Keratinocyte (primary cell): ENCODE measurements at regions not wholly inside any gene's neighbourhood (a gene's known extent, or its start where the extent isn't known, plus 50 kb on each side); places are given as distances from the start of the nearest gene placed in this dataset.

Experiments used
- DNase-seq: peaks from one replicate; pipeline ENCODE4 v3.0.0-alpha.2; 2011; ENCODE audit warnings: low read depth, missing footprints, low spot score
- FAIRE-seq: peaks from 2 replicates; lab custom pipeline; 2011; peaks lifted over from hg19 to GRCh38; lab: Jason Lieb, UNC
- H2AFZ ChIP-seq: 2 replicates; pipeline ENCODE4 v1.6.0; 2012; ENCODE audit warnings: low read length, control low read depth, inconsistent platforms; ENCODE audit not compliant: control insufficient read depth
- H3K27ac ChIP-seq: 2 replicates; pipeline ENCODE4 v1.5.1; 2011; ENCODE audit warnings: low read length; ENCODE audit not compliant: control insufficient read depth, insufficient read depth
- H3K27me3 ChIP-seq: 3 replicates; pipeline ENCODE4 v1.6.0; 2011; ENCODE audit warnings: low read length; ENCODE audit not compliant: control insufficient read depth, insufficient read depth; ENCODE audit errors: extremely low read depth
- H3K36me3 ChIP-seq, 2 experiments: 2 replicates in 1 of 2; 3 replicates in 1 of 2; pipeline ENCODE4 v1.5.1; 2011; ENCODE audit warnings: low read length in 2 of 2, mild to moderate bottlenecking in 1 of 2; ENCODE audit not compliant: control insufficient read depth in 2 of 2, insufficient read depth in 2 of 2; ENCODE audit errors: extremely low read depth in 1 of 2
- H3K4me1 ChIP-seq: 3 replicates; pipeline ENCODE4 v1.5.1; 2011; ENCODE audit warnings: low read length; ENCODE audit not compliant: control insufficient read depth, insufficient read depth; ENCODE audit errors: extremely low read depth
- H3K4me2 ChIP-seq: 3 replicates; pipeline ENCODE4 v1.6.0; 2011; ENCODE audit warnings: low read depth, low read length; ENCODE audit not compliant: control insufficient read depth, insufficient read depth; ENCODE audit errors: extremely low read depth
- H3K4me3 ChIP-seq, 3 experiments: fragments of 200-600 bp in 1 of 3; sonication (generic) in 1 of 3; 2 replicates in 2 of 3; 3 replicates in 1 of 3; pipeline ENCODE4 v1.5.1; 2011 to 2016; ENCODE audit warnings: low read length in 3 of 3, mild to moderate bottlenecking in 3 of 3, control low read depth in 2 of 3, inconsistent platforms in 1 of 3, low read depth in 1 of 3, mixed read lengths in 1 of 3, mixed run types in 1 of 3, moderate library complexity in 1 of 3; ENCODE audit not compliant: control insufficient read depth in 2 of 3, insufficient read depth in 2 of 3; ENCODE audit errors: extremely low read depth in 1 of 3
- H3K79me2 ChIP-seq: 2 replicates; pipeline ENCODE4 v1.6.0; 2012; ENCODE audit warnings: low read length; ENCODE audit not compliant: control insufficient read depth, insufficient read depth
- H3K9ac ChIP-seq: 3 replicates; pipeline ENCODE4 v1.6.0; 2011; ENCODE audit warnings: low read length; ENCODE audit not compliant: control insufficient read depth, insufficient read depth; ENCODE audit errors: extremely low read depth
- H3K9me1 ChIP-seq: 3 replicates; pipeline ENCODE4 v1.6.0; 2011; ENCODE audit warnings: low read length; ENCODE audit not compliant: control insufficient read depth, insufficient read depth; ENCODE audit errors: extremely low read depth
- H3K9me3 ChIP-seq: 2 replicates; pipeline ENCODE4 v1.5.1; 2012; ENCODE audit warnings: low read depth, low read length; ENCODE audit not compliant: control insufficient read depth
- H4K20me1 ChIP-seq: 3 replicates; pipeline ENCODE4 v1.6.0; 2011; ENCODE audit warnings: low read length; ENCODE audit not compliant: control insufficient read depth, insufficient read depth; ENCODE audit errors: extremely low read depth
- EZH2 ChIP-seq: IDR thresholded peaks from one replicate; pipeline ENCODE4 v1.6.1; 2012; ENCODE audit warnings: inconsistent platforms, mild to moderate bottlenecking, low read length, moderate library complexity
- dilution Hi-C: fragments of 300-500 bp; cut with MboI; formaldehyde crosslinking; loops from one replicate; pipeline ENCODE4 v1.7.0; 2020; ENCODE audit warnings: low sequenced_read_pairs; ENCODE audit not compliant: extremely low pct_ligation_motif_present
- TF ChIP-seq, protein P1 (sequence below), 3 experiments: IDR thresholded peaks in 1 of 3; conservative IDR thresholded peaks in 1 of 3; optimal IDR thresholded peaks in 1 of 3; 2 replicates in 2 of 3; 3 replicates in 1 of 3; pipeline versions ENCODE3 to v1.5.1; 2011; ENCODE audit warnings: low read length in 3 of 3, mild to moderate bottlenecking in 3 of 3, moderate library complexity in 2 of 3, control low read depth in 1 of 3, inconsistent platforms in 1 of 3; ENCODE audit not compliant: insufficient read depth in 2 of 3; ENCODE audit errors: extremely low read depth in 1 of 3

DNA sequence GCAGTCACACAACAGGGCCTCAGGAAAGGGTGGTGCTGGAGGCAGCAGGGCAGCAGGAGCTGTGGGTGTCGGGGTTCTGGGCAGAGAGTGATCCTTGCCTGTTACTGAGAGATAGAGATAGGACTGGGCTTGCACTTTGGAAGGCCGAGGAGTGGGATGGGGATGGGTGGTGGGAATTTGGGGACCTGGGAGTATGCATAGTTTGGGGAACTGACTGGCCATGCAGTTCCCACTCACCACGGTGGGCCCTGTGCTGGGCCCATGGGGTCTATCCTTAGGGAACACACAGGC lies 192.5 kb upstream of the LINGO1 start:
- H3K36me3 ChIP-seq, result no peaks in the 10 kb centered on the region
- H3K9me3 ChIP-seq, result no peaks in the 10 kb centered on the region
- H3K9ac ChIP-seq, result no peak overlapping the region
- no peaks in the 10 kb centered on the region for H3K79me2 ChIP-seq
- H2AFZ ChIP-seq, result no peak overlapping the region
- H3K4me2 ChIP-seq, result no peak overlapping the region
- H3K9me1 ChIP-seq, result no peaks in the 10 kb centered on the region
- H3K27ac ChIP-seq, result no peak overlapping the region
- no peak for DNase-seq
- FAIRE-seq, result no peak
- no peaks in the 10 kb centered on the region for H3K4me1 ChIP-seq
- TF ChIP-seq EZH2, result no peak
- TF ChIP-seq, protein P1, sequence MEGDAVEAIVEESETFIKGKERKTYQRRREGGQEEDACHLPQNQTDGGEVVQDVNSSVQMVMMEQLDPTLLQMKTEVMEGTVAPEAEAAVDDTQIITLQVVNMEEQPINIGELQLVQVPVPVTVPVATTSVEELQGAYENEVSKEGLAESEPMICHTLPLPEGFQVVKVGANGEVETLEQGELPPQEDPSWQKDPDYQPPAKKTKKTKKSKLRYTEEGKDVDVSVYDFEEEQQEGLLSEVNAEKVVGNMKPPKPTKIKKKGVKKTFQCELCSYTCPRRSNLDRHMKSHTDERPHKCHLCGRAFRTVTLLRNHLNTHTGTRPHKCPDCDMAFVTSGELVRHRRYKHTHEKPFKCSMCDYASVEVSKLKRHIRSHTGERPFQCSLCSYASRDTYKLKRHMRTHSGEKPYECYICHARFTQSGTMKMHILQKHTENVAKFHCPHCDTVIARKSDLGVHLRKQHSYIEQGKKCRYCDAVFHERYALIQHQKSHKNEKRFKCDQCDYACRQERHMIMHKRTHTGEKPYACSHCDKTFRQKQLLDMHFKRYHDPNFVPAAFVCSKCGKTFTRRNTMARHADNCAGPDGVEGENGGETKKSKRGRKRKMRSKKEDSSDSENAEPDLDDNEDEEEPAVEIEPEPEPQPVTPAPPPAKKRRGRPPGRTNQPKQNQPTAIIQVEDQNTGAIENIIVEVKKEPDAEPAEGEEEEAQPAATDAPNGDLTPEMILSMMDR (optimal IDR thresholded peaks at IDR 0.05 in 1 of 3, IDR thresholded peaks at IDR 0.05 in 1 of 3, conservative IDR thresholded peaks at IDR 0.05 in 1 of 3; ENCODE audit: extremely low read depth in 1 of 3, insufficient read depth in 2 of 3, low read length in 3 of 3), result no peak
- no peak overlapping the region for H3K4me3 ChIP-seq
- peaks cover 31% of the 10 kb centered on the region for H3K27me3 ChIP-seq
- dilution Hi-C loops, result no loop called here
- H4K20me1 ChIP-seq, result no peaks in the 10 kb centered on the region

GRCh38 chr15:77824361-77825251 lies 191.9 kb upstream of the LINGO1 start:
- dilution Hi-C loops, result no loop called here
- no peak overlapping the region for H3K4me3 ChIP-seq
- no peaks in the 10 kb centered on the region for H3K4me1 ChIP-seq
- H3K4me2 ChIP-seq, result no peak overlapping the region
- no peaks in the 10 kb centered on the region for H3K36me3 ChIP-seq
- H3K79me2 ChIP-seq, result no peaks in the 10 kb centered on the region
- H3K27me3 ChIP-seq, result peaks cover 37% of the 10 kb centered on the region
- no peaks in the 10 kb centered on the region for H4K20me1 ChIP-seq
- FAIRE-seq (no peak), DNase-seq (no peak)
- no peak overlapping the region for H2AFZ ChIP-seq
- TF ChIP-seq EZH2, result no peak
- H3K9ac ChIP-seq, result no peak overlapping the region
- no peaks in the 10 kb centered on the region for H3K9me3 ChIP-seq
- H3K27ac ChIP-seq, result no peak overlapping the region
- H3K9me1 ChIP-seq, result no peaks in the 10 kb centered on the region

DNA sequence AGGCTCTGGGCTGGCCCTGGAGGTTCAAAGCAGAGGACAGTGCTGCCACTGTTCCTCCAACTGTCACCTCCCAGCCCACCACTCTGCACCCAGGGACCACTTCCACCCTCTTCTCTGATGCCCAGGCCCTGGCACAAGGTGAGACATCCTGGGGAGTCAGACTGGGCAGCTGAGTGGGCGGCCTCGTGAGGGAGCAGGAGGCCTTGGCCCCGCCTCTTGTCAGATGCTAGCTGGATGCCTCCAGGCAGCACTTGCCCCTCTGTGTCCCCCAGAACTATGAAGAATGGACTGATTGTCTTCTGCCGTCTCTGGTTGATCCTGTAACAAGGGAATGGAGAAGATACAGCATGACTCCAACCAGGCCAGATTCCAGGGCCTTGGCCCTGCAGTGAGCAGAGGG lies 191.0 kb upstream of the LINGO1 start:
- Histone ChIP-seq H4K20me1 (no peaks in the 10 kb centered on the region), H3K4me2 (no peak overlapping the region), H3K36me3 (no peaks in the 10 kb centered on the region), H3K9me1 (no peaks in the 10 kb centered on the region), H3K27me3 (peaks cover 43% of the 10 kb centered on the region), H3K9ac (no peak overlapping the region), H3K27ac (no peak overlapping the region), H3K4me3 (no peak overlapping the region), H3K79me2 (no peaks in the 10 kb centered on the region), H3K4me1 (no peaks in the 10 kb centered on the region), H2AFZ (no peak overlapping the region), H3K9me3 (no peaks in the 10 kb centered on the region)
- no peak for TF ChIP-seq EZH2
- TF ChIP-seq, protein P1 (optimal IDR thresholded peaks at IDR 0.05 in 1 of 3, IDR thresholded peaks at IDR 0.05 in 1 of 3, conservative IDR thresholded peaks at IDR 0.05 in 1 of 3; ENCODE audit: extremely low read depth in 1 of 3, insufficient read depth in 2 of 3, low read length in 3 of 3), result no peak
- DNase-seq (no peak), FAIRE-seq (no peak)
- dilution Hi-C loops, result no loop called here
